ENCODE measurements at regions not wholly inside any gene's neighbourhood (a gene's known extent, or its start where the extent isn't known, plus 50 kb on each side); places are given as distances from the start of the nearest gene placed in this dataset.

DNA sequence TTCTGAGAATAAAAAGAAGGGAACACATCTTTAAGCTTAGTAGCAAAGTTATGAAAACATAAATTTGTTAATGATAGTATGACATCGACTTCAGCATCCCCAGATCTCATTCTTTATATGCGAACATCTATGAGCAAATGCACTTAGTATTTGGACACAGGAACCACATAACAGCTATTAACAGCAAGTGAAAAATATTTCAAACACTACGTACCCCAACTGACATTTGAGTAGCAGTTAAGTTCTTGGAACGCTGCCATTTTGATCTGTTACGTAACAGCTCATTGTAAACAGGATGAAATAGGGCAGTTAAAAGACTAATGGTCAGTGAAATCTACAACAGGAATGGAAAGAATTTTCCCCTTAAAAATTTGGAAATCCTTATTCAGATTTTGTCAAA lies 428.9 kb downstream of the TNS3 start:
- ChIA-PET CTCF (interaction anchor here (0.6 kb wide), 1 partner anchor 611 kb away, joined by 3 read pairs; no protein-coding TSS in a partner anchor), POLR2A (ENCODE audit: low non-redundant PET) (no interaction called here)

DNA sequence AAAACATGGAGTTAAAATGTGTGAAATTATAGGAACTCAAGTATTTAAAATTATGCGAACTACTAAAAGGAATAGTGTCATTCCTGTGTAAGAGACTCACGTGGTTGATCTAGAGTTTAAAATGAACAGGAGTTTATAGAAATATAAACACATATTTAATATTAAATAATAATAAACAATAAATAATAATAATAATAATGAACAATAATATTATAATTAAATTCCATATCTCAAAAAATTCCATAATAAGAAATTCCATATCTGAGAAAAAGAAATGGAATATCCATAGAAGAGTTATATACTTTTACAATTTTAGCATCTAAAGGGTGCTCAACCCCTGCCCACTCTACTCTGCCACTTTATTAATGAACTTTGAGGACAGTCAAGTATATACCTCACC lies 429.6 kb downstream of the TNS3 start:
- ChIA-PET POLR2A (ENCODE audit: low non-redundant PET) (no interaction called here), CTCF (interaction anchor here (0.5 kb wide), 1 partner anchor 1230 kb away, joined by 4 read pairs; no protein-coding TSS in a partner anchor)
- H3K27ac ChIP-seq, result no peak overlapping the region
- TF ChIP-seq, protein P1, sequence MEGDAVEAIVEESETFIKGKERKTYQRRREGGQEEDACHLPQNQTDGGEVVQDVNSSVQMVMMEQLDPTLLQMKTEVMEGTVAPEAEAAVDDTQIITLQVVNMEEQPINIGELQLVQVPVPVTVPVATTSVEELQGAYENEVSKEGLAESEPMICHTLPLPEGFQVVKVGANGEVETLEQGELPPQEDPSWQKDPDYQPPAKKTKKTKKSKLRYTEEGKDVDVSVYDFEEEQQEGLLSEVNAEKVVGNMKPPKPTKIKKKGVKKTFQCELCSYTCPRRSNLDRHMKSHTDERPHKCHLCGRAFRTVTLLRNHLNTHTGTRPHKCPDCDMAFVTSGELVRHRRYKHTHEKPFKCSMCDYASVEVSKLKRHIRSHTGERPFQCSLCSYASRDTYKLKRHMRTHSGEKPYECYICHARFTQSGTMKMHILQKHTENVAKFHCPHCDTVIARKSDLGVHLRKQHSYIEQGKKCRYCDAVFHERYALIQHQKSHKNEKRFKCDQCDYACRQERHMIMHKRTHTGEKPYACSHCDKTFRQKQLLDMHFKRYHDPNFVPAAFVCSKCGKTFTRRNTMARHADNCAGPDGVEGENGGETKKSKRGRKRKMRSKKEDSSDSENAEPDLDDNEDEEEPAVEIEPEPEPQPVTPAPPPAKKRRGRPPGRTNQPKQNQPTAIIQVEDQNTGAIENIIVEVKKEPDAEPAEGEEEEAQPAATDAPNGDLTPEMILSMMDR (conservative IDR thresholded peaks at IDR 0.05; ENCODE audit: low read depth), result no peak
- DNase-seq (ENCODE audit: low spot score), result no peak

More for the DNA sequence above, 428.9 kb downstream of the TNS3 start:
- TF ChIP-seq, protein P1 (conservative IDR thresholded peaks at IDR 0.05; ENCODE audit: low read depth), result no peak
- H3K27ac ChIP-seq, result no peak overlapping the region
- DNase-seq (ENCODE audit: low spot score), result peak; percentile 21

DNA sequence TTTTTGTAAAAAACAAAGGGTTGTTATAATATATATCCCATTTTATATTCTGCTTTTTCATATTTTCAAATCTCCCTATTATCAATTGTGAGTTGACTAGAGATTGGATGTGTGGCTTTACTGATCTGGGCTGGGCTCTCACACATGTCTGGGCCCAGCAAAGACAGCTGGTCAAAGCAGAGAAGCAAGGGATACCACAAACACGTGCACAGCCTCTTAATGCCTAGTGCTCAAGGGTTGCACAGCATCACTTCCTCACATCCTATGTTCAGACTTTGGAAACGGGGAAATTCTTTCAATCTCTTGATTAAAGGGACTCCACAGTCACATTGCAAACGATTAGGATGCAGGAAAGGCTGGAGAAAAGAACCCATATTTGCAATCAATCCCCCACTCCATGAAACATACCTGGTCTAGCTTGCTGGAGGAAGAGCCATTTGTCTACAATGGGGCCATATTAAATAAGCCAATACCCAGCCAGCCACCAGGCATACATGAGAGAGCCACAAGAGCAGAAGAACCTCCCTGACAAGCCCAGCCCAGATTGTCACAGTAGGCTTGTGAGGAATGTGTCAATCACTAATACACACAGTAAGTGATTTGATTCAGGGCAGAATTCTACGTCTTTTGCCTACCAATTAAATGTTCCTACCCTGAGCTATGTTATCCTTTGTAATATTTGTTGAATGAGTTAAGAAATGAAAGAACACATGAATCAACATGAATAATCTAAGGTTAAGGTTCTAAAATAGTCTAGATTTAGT lies 431.2 kb downstream of the TNS3 start:
- CTCF ChIA-PET, result no interaction called here
- TF ChIP-seq, protein P1 (conservative IDR thresholded peaks at IDR 0.05; ENCODE audit: low read depth), result no peak
- POLR2A ChIA-PET (ENCODE audit: low non-redundant PET), result no interaction called here
- H3K27ac ChIP-seq, result no peak overlapping the region
- DNase-seq (ENCODE audit: low spot score), result no peak

DNA sequence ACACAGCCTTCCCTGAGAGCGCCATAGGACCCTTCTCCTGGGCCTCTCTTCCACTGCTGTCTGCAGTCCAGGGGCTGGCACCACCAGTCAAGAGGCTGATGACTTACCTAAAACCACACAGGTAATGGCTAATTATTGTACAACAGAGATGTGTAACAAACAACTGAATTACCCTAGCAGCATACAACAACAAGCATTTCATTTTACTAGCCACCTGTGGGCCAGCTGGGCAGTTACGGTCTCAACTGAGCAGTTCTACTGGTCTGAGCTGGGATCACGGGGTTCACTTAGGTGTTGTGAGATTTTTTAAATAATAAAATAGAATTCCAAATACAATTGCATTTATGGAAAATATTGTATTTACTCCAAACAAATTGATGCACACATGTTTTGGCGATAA lies 431.9 kb downstream of the TNS3 start:
- ChIA-PET CTCF (no interaction called here), POLR2A (ENCODE audit: low non-redundant PET) (no interaction called here)
- TF ChIP-seq, protein P1 (conservative IDR thresholded peaks at IDR 0.05; ENCODE audit: low read depth), result no peak
- no peak for DNase-seq (ENCODE audit: low spot score)
- H3K27ac ChIP-seq, result no peak overlapping the region

DNA sequence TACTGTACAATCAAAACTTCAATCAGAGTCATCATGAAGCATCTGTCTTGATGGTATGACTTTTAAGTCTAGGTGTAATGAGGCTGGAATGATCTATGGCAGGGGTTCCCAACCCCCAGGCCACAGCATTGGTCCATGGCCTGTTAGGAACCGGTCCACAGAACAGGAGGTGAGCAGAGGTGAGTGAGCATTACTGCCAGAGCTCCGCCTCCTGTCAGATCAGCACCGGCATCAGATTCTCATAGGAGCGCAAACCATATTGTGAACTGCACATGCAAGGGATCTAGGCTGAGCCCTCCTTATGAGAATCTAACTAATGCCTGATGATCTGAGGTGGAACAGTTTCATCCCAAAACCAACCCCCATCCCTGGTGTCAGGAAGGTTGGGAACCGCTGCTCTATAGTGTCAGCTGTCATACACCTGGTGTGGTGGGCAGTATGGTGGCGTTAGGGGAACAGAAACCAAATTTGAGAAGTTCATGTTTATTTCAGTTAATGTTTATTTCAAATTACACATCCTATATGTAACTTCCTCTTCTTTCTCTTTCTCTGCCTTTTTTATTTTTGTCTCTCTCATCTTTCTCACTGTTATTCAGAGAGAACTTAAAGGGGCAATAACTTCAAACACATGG lies 432.6 kb downstream of the TNS3 start:
- no peak overlapping the region for H3K27ac ChIP-seq
- POLR2A ChIA-PET (ENCODE audit: low non-redundant PET), result no interaction called here
- CTCF ChIA-PET, result no interaction called here
- TF ChIP-seq, protein P1 (conservative IDR thresholded peaks at IDR 0.05; ENCODE audit: low read depth), result no peak
- DNase-seq (ENCODE audit: low spot score), result no peak

DNA sequence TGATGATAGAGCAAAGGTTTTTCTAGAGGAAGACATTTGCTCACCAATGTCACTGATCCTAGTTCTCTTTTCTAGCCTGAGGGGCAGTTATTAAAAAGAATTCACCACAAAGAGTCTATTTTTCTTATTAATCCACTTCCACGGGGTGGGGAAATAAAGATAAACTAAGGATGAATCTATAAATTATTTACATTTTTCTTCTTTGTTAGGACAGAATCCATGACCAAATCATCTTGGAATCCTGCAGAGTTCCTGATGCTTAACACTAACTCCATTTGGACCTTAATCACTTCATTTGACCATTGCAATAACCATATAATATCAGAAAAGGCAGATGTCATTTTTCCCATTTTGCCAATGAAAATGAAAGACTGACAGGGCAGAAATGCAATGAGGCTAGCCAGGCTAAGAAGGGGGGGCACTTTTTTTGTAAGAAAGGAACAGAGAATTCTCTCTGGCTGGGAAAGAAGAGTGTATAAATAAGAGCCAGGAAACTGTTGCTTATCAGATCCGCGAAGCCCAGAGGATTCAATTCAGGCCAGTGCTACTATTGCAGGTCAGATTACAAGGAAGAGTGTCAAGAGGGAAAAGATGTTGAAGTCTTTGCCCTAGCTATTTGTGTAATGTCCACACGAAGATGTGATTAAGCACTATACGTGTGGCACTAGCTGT lies 433.2 kb downstream of the TNS3 start:
- no peak for DNase-seq (ENCODE audit: low spot score)
- TF ChIP-seq, protein P1 (conservative IDR thresholded peaks at IDR 0.05; ENCODE audit: low read depth), result no peak
- POLR2A ChIA-PET (ENCODE audit: low non-redundant PET), result no interaction called here
- H3K27ac ChIP-seq, result no peak overlapping the region
- CTCF ChIA-PET, result interaction anchor here (0.5 kb wide), 1 partner anchor 61 kb away, joined by 3 read pairs; no protein-coding TSS in a partner anchor

All from RWPE1 (cell line).